T-cell (primary cell): ENCODE measurements at regions not wholly inside any gene's neighbourhood (a gene's known extent, or its start where the extent isn't known, plus 50 kb on each side); places are given as distances from the start of the nearest gene placed in this dataset.

Experiments
- ATAC-seq, 4 experiments: fragments of 200-7000 bp in 3 of 4; fragments of 150-1000 bp in 1 of 4; cut with Tn5 transposase; replicated peaks in 1 of 4; 1 replicate in 3 of 4; 2 replicates in 1 of 4; pipeline ENCODE4 v1.10.0; 2021; ENCODE audit warnings: moderate library complexity in 3 of 4, mild to moderate bottlenecking in 2 of 4, moderate number of reproducible peaks in 1 of 4
- CTCF ChIA-PET, 2 donors: fragments of 300-600 bp; sonication (Branson Sonifier 250); formaldehyde crosslinking; loops; one replicate each; lab custom pipeline; 2022; ENCODE audit warnings: antibody characterized with exemption in 2 of 2; lab: Charles Lee
- POLR2A ChIA-PET, 2 donors: fragments of 300-600 bp; sonication (Branson Sonifier 250); formaldehyde crosslinking; loops; one replicate each; lab custom pipeline; 2022; ENCODE audit warnings: antibody characterized with exemption in 2 of 2; lab: Charles Lee
- DNase-seq, 35 experiments: peaks; one replicate each; pipeline versions ENCODE4 v3.0.0 to v3.0.0-alpha.2; 2013 to 2023
- H3K27ac ChIP-seq: one replicate; pipeline ENCODE4 v1.5.1; 2013; ENCODE audit warnings: low read length
- H3K27me3 ChIP-seq, 2 experiments: replicated peaks in 1 of 2; 1 replicate in 1 of 2; 2 replicates in 1 of 2; pipeline versions ENCODE4 v1.6.1 to v1.7.0; 2013; ENCODE audit warnings: low read length in 1 of 2, mixed read lengths in 1 of 2; ENCODE audit not compliant: control insufficient read depth in 2 of 2, insufficient read depth in 2 of 2; ENCODE audit errors: extremely low read depth in 1 of 2
- H3K36me3 ChIP-seq, 2 donors: 1 replicate in 1 of 2; 2 replicates in 1 of 2; pipeline versions ENCODE4 v1.6.1 to v1.7.0; 2013; ENCODE audit warnings: low read length in 1 of 2; ENCODE audit not compliant: control insufficient read depth in 2 of 2, insufficient read depth in 1 of 2; ENCODE audit errors: extremely low read depth in 1 of 2
- H3K4me1 ChIP-seq, 2 experiments: 1 replicate in 1 of 2; 2 replicates in 1 of 2; pipeline versions ENCODE4 v1.6.1 to v1.7.0; 2013; ENCODE audit warnings: low read length in 2 of 2, mixed read lengths in 1 of 2; ENCODE audit not compliant: insufficient read depth in 2 of 2, control insufficient read depth in 1 of 2; ENCODE audit errors: extremely low read depth in 1 of 2
- H3K4me3 ChIP-seq, 2 donors: 1 replicate in 1 of 2; 2 replicates in 1 of 2; pipeline versions ENCODE4 v1.5.1 to v1.7.0; 2013; ENCODE audit warnings: mild to moderate bottlenecking in 2 of 2, low read length in 1 of 2, moderate library complexity in 1 of 2; ENCODE audit not compliant: control insufficient read depth in 1 of 2; ENCODE audit errors: extremely low read depth in 1 of 2
- H3K9me3 ChIP-seq: 2 replicates; pipeline ENCODE4 v1.7.0; 2013
- H3K27ac Mint-ChIP-seq, 2 donors: one replicate each; pipeline ENCODE4 v1.8.0; 2020 to 2021; ENCODE audit warnings: mild to moderate bottlenecking in 2 of 2, mixed read lengths in 2 of 2
- H3K27me3 Mint-ChIP-seq, 2 donors: one replicate each; pipeline ENCODE4 v1.8.0; 2021 to 2022; ENCODE audit warnings: mixed read lengths in 2 of 2
- H3K36me3 Mint-ChIP-seq: one replicate; pipeline ENCODE4 v1.8.0; 2021; ENCODE audit warnings: mixed read lengths
- H3K4me1 Mint-ChIP-seq, 3 donors: one replicate each; pipeline ENCODE4 v1.8.0; 2020 to 2022; ENCODE audit warnings: mixed read lengths in 3 of 3, mild to moderate bottlenecking in 1 of 3
- H3K4me3 Mint-ChIP-seq, 3 donors: one replicate each; pipeline ENCODE4 v1.8.0; 2020 to 2022; ENCODE audit warnings: mild to moderate bottlenecking in 3 of 3, mixed read lengths in 3 of 3, moderate library complexity in 3 of 3
- H3K9me3 Mint-ChIP-seq, 3 donors: one replicate each; pipeline ENCODE4 v1.8.0; 2020 to 2022; ENCODE audit warnings: mixed read lengths in 3 of 3
- WGBS: methylation state at CpG from one replicate; pipeline ENCODE4 v1.1.5; 2013; ENCODE audit warnings: missing lambda C conversion rate; ENCODE audit not compliant: insufficient coverage; 5-methylcytosine and 5-hydroxymethylcytosine counted together

DNA sequence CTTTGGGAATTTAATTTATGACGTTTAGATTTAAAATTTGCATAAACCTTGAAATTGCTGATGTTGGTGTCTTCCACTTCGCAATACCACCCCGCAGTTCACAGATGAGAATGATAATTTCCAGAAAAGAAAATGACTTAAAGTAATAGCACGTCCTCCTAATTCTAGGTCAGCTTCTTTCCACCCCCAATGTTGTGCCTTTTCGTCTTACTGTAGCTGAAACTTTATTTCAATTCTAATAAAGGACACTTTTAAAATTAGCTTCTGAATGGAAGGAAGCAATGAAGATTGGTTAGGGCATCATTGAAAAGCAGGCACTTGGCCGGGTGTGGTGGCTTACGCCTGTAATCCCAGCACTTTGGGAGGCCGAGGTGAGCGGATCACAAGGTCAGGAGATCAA lies 107.4 kb downstream of the MYCN start:
- Histone ChIP-seq H3K9me3 (no peaks in the 10 kb centered on the region), H3K4me3 (no peak overlapping the region), H3K4me1 (no peaks in the 10 kb centered on the region), H3K27ac (no peak overlapping the region), H3K27me3 (peaks cover 0 to 5% of the 10 kb centered on the region in 2 experiments), H3K36me3 (no peaks in the 10 kb centered on the region)
- 60% methylated on average over 2 of the region's 9 CpGs for WGBS
- Mint-ChIP-seq H3K4me3 (no peak overlapping the region), H3K36me3 (no peaks in the 10 kb centered on the region), H3K27me3 (peaks cover 1 to 9% of the 10 kb centered on the region in 2 donors), H3K4me1 (no peaks in the 10 kb centered on the region), H3K27ac (no peak overlapping the region), H3K9me3 (peaks cover 0 to 4% (median 0%) of the 10 kb centered on the region in 3 donors)
- ATAC-seq: no peak
- ChIA-PET POLR2A (no interaction called here), CTCF (no interaction called here)
- no peak for DNase-seq

DNA sequence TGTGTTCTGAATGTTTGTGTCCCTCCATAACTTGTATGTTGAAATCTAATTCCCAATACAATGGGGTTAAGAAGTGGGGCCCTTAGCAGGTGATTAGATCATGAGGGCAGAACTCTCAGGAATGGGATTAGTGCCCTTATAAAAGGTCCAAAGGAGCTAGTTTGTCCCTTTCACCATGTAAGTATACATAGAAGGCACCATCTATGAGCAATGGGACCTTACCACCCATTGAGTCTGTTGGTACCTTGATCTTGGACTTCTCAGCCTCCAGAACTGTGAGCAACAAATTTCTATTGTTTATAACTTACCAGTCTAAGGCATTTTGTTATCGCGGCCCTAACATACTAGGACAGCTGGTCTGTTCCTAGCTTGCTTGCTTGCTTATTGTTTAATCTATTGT lies 106.3 kb downstream of the MYCN start:
- Histone ChIP-seq H3K36me3 (no peaks in the 10 kb centered on the region), H3K4me1 (no peaks in the 10 kb centered on the region), H3K27ac (no peak overlapping the region), H3K27me3 (peaks cover 0 to 5% of the 10 kb centered on the region in 2 experiments), H3K4me3 (no peak overlapping the region), H3K9me3 (no peaks in the 10 kb centered on the region)
- ATAC-seq (no peak), DNase-seq (no peak)
- POLR2A ChIA-PET: no interaction called here
- Mint-ChIP-seq H3K4me3 (no peak overlapping the region), H3K27ac (no peak overlapping the region), H3K27me3 (peaks cover 1 to 9% of the 10 kb centered on the region in 2 donors), H3K4me1 (no peaks in the 10 kb centered on the region), H3K9me3 (peaks cover 0 to 4% (median 0%) of the 10 kb centered on the region in 3 donors), H3K36me3 (no peaks in the 10 kb centered on the region)
- CTCF ChIA-PET: no interaction called here
- WGBS: no CpG with 5 or more reads among the region's 2 CpGs

- Histone ChIP-seq H3K36me3 (no peaks in the 10 kb centered on the region), H3K4me3 (no peak overlapping the region), H3K27ac (no peak overlapping the region), H3K9me3 (no peaks in the 10 kb centered on the region), H3K27me3 (peaks cover 0 to 5% of the 10 kb centered on the region in 2 experiments), H3K4me1 (no peaks in the 10 kb centered on the region)
- no peaks in the 10 kb centered on the region for H3K36me3 Mint-ChIP-seq
- no peaks in the 10 kb centered on the region for H3K4me1 Mint-ChIP-seq
- H3K4me3 Mint-ChIP-seq: no peak overlapping the region
- H3K9me3 Mint-ChIP-seq: peaks cover 0 to 4% (median 0%) of the 10 kb centered on the region in 3 donors
- H3K27ac Mint-ChIP-seq: no peak overlapping the region
- ChIA-PET CTCF (interaction anchor here in 1 of 2 donors (0.5 kb wide), 1 partner anchor 106 kb away, joined by 3 read pairs; no protein-coding TSS in a partner anchor), POLR2A (interaction anchor here in 1 of 2 donors (0.6 kb wide), 1 partner anchor 10 kb away, joined by 3 read pairs; no protein-coding TSS in a partner anchor)
- ATAC-seq (no peak), DNase-seq (no peak)
- peaks cover 1 to 9% of the 10 kb centered on the region in 2 donors for H3K27me3 Mint-ChIP-seq
- 0% methylated on average over 1 of the region's 6 CpGs for WGBS
Observed at GRCh38 chr2:16045653-16046352, 105.5 kb downstream of the MYCN start.

DNA sequence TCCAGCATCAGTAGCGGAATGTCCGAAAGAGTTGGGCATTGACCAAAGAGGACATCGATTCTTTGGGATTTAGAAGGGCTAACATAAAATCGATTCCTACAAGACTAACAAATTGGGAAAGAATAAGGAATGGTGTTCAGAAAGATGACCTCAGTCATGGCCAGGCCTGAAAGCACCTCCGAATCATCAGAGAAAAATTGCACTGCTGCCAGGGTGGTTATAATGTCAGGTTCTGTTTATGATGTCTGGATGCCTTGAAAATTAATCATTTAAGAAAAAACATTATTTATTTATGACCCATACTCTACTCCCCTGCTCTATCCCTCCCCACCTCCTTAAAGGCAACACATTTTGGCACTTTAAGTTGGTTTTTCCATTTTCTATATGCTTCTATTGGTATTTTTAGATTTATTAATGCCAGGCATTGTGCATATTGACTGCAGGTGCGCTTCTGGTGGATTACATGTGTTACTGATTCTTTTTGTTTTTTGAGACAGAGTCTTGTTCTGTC lies 104.7 kb downstream of the MYCN start:
- H3K4me1 ChIP-seq: no peaks in the 10 kb centered on the region
- no peak for ATAC-seq
- Mint-ChIP-seq H3K27me3 (peaks cover 1 to 12% of the 10 kb centered on the region in 2 donors), H3K9me3 (peaks cover 0 to 4% (median 0%) of the 10 kb centered on the region in 3 donors), H3K27ac (no peak overlapping the region), H3K4me1 (no peaks in the 10 kb centered on the region), H3K4me3 (no peak overlapping the region), H3K36me3 (no peaks in the 10 kb centered on the region)
- no peak overlapping the region for H3K27ac ChIP-seq
- no peaks in the 10 kb centered on the region for H3K36me3 ChIP-seq
- 91% methylated on average over 5 of the region's 6 CpGs for WGBS
- no peak overlapping the region for H3K4me3 ChIP-seq
- H3K27me3 ChIP-seq: no peaks in the 10 kb centered on the region
- ChIA-PET CTCF (no interaction called here), POLR2A (no interaction called here)
- DNase-seq: no peak
- no peaks in the 10 kb centered on the region for H3K9me3 ChIP-seq

DNA sequence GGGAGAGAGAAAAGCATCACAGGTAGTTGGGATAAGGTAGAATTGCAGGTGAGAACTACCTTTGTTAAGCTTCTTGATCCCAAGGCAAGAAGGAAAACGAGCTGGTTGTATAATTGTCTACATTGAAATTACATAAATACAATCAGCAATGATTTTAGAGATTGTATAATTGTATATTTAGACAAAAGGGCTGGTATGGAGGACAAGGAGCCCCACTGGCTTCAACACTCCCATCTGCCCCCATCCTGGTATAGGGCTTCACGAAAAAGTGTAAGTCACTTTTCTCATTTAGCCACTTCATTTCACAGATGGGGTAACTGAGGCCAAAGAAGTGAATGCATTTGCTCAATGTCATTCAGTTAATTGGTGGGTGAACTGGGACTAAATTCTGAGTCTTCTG lies 103.3 kb downstream of the MYCN start:
- DNase-seq (no peak), ATAC-seq (no peak)
- H3K27me3 ChIP-seq: peaks cover 0 to 2% of the 10 kb centered on the region in 2 experiments
- H3K4me3 ChIP-seq: no peak overlapping the region
- Mint-ChIP-seq H3K27ac (no peak overlapping the region), H3K27me3 (peaks cover 1 to 3% of the 10 kb centered on the region in 2 donors), H3K4me3 (no peak overlapping the region), H3K36me3 (no peaks in the 10 kb centered on the region), H3K4me1 (no peaks in the 10 kb centered on the region), H3K9me3 (peaks cover 0 to 4% (median 0%) of the 10 kb centered on the region in 3 donors)
- ChIA-PET CTCF (interaction anchor here (0.6 to 0.7 kb wide), 2 partner anchors 334 to 1735 kb away, joined by 3 to 6 read pairs; no protein-coding TSS in a partner anchor), POLR2A (no interaction called here)
- no peaks in the 10 kb centered on the region for H3K9me3 ChIP-seq
- no peak overlapping the region for H3K27ac ChIP-seq
- WGBS: no CpG with 5 or more reads among the region's 2 CpGs
- no peaks in the 10 kb centered on the region for H3K36me3 ChIP-seq
- no peaks in the 10 kb centered on the region for H3K4me1 ChIP-seq

DNA sequence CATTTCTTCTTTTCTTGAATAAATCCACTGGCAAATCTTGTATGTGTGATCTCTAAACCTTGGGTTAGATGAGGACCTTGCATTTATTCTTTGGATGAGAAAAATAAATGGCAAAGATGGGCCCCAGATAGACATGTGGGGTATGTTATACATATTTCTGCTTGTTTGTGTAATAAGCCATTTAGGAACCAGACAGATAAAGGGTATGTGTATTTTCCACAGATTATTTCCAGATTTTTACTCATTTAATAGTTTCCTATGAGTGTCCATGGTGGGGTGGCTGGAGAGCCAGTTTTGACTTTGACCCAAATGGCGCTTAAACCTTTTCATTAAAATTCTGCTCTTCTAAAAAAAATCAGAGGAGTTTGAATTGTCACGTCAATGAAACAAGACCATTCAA lies 102.8 kb downstream of the MYCN start:
- ATAC-seq: no peak
- no peaks in the 10 kb centered on the region for H3K36me3 ChIP-seq
- H3K4me3 ChIP-seq: no peak overlapping the region
- Mint-ChIP-seq H3K4me3 (no peak overlapping the region), H3K27ac (no peak overlapping the region), H3K4me1 (no peaks in the 10 kb centered on the region), H3K9me3 (peaks cover 0 to 4% (median 0%) of the 10 kb centered on the region in 3 donors), H3K27me3 (peaks cover 1 to 3% of the 10 kb centered on the region in 2 donors), H3K36me3 (no peaks in the 10 kb centered on the region)
- 100% methylated on average over 1 of the region's 2 CpGs for WGBS
- H3K9me3 ChIP-seq: no peaks in the 10 kb centered on the region
- no peak overlapping the region for H3K27ac ChIP-seq
- ChIA-PET CTCF (interaction anchor here (0.6 to 0.7 kb wide), 2 partner anchors 333 to 1735 kb away, joined by 3 to 6 read pairs; no protein-coding TSS in a partner anchor), POLR2A (no interaction called here)
- H3K27me3 ChIP-seq: peaks cover 0 to 3% of the 10 kb centered on the region in 2 experiments
- no peaks in the 10 kb centered on the region for H3K4me1 ChIP-seq
- no peak for DNase-seq
